K562 (cell line): ENCODE measurements at regions not wholly inside any gene's neighbourhood (a gene's known extent, or its start where the extent isn't known, plus 50 kb on each side); places are given as distances from the start of the nearest gene placed in this dataset.

Source experiments
- EP400 ChIP-seq: fragments of 450-650 bp; IDR thresholded peaks from 2 replicates; pipeline ENCODE4 v1.6.1; 2017; ENCODE audit warnings: antibody characterized with exemption, mild to moderate bottlenecking, moderate library complexity
- HMG20A ChIP-seq: fragments of 450-650 bp; formaldehyde crosslinking; conservative IDR thresholded peaks from 2 replicates; pipeline ENCODE4 v1.4.0; 2020; ENCODE audit warnings: mild to moderate bottlenecking, mixed read lengths
- ILF3 ChIP-seq: fragments of 450-650 bp; IDR thresholded peaks from 2 replicates; pipeline ENCODE4 v1.6.1; 2018; ENCODE audit warnings: antibody characterized with exemption, mild to moderate bottlenecking, moderate library complexity, borderline replicate concordance
- PCBP2 ChIP-seq: fragments of 200-400 bp; formaldehyde crosslinking; IDR thresholded peaks from 2 replicates; pipeline ENCODE4 v1.6.1; 2018; ENCODE audit warnings: low read length, low read depth, mild to moderate bottlenecking, moderate library complexity; ENCODE audit not compliant: poor library complexity, severe bottlenecking
- SNIP1 ChIP-seq: fragments of 450-650 bp; IDR thresholded peaks from 2 replicates; pipeline ENCODE4 v1.7.1; 2017; ENCODE audit warnings: low read depth, mild to moderate bottlenecking
- ZBTB8A ChIP-seq: fragments of 450-650 bp; IDR thresholded peaks from 2 replicates; pipeline ENCODE4 v1.6.1; 2018; ENCODE audit warnings: mild to moderate bottlenecking, moderate library complexity; ENCODE audit not compliant: partially characterized antibody
- ZNF197 ChIP-seq: fragments of 200-800 bp; sonication (Bioruptor generic); IDR thresholded peaks from 2 replicates; pipeline ENCODE4 v1.6.1; 2016; ENCODE audit warnings: low read depth, missing genetic modification characterization, missing compliant biosample characterization
- ZNF239 ChIP-seq: fragments of 250-450 bp; sonication (Bioruptor Pico); IDR thresholded peaks from 2 replicates; pipeline ENCODE4 v1.4.0; 2020; ENCODE audit warnings: mild to moderate bottlenecking
- ZNF311 ChIP-seq: fragments of 250-450 bp; sonication (Bioruptor Pico); IDR thresholded peaks from 2 replicates; pipeline ENCODE4 v1.4.0; 2020; ENCODE audit warnings: mild to moderate bottlenecking, moderate library complexity
- TF ChIP-seq, protein P1 (sequence below), 2 experiments: IDR thresholded peaks in 1 of 2; conservative IDR thresholded peaks in 1 of 2; 2 replicates each; pipeline ENCODE4 v1.6.1; 2016; ENCODE audit warnings: low read depth in 2 of 2, mild to moderate bottlenecking in 1 of 2, missing compliant biosample characterization in 1 of 2, missing genetic modification characterization in 1 of 2, moderate library complexity in 1 of 2
- TF ChIP-seq, protein P2 (sequence below): fragments of 250-450 bp; sonication (Bioruptor Pico); IDR thresholded peaks from 2 replicates; pipeline ENCODE4 v1.4.0; 2020; ENCODE audit warnings: mild to moderate bottlenecking, moderate library complexity

DNA sequence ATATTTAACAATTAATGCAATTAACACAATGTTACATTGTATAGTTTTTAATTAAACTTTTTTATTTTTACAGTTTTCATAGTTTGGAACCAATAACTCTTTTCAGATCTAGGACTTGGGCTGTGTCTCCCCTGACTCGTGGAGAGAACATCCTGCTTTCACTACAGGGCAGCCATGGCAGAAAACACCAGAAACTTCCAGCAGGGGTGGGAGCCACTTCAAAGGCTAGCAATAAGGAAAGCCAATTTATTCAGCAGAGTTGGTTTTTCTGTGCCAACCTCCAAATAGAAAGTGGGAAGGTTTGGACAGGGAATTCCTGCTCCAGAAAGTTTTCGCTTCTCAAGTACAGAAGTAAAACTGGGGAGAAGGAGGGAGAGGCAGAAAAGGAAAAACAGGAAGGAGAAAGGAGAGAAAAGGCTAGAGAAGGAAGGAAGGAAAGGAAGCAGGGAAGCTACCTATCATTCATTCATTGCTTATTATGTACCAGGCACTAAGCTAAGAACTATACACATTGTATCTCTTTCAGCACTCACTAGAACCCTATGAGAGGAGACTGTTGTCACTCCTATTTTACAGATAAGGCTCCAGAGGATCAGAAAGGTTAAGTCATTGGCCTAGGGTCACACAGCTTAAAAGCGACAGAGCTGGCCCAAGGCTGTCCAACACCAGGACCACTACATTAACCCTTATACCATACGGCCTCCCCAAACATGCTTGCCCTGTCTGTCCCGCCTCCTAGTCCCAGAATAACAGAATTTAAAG is 54.8 kb upstream of the CREB3L1 start (continued):
- TF ChIP-seq, protein P1, sequence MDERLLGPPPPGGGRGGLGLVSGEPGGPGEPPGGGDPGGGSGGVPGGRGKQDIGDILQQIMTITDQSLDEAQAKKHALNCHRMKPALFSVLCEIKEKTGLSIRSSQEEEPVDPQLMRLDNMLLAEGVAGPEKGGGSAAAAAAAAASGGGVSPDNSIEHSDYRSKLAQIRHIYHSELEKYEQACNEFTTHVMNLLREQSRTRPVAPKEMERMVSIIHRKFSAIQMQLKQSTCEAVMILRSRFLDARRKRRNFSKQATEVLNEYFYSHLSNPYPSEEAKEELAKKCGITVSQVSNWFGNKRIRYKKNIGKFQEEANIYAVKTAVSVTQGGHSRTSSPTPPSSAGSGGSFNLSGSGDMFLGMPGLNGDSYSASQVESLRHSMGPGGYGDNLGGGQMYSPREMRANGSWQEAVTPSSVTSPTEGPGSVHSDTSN (CRISPR knock-in tag; IDR thresholded peaks at IDR 0.05; ENCODE audit: low read depth): no peak
- TF ChIP-seq, protein P1 (tag; conservative IDR thresholded peaks at IDR 0.05; ENCODE audit: low read depth): 0 out of 2 replicates have a peak, but pooled peaks have one; percentile 10
- no peak for TF ChIP-seq PCBP2
- TF ChIP-seq ILF3: no peak
- peak; percentile 18; the same call in 1 of the 2 replicates for TF ChIP-seq EP400
- no peak for TF ChIP-seq ZNF197
- TF ChIP-seq SNIP1: no peak
- no peak for TF ChIP-seq ZBTB8A
- TF ChIP-seq ZNF311 (CRISPR knock-in tag): no peak
- TF ChIP-seq, protein P2, sequence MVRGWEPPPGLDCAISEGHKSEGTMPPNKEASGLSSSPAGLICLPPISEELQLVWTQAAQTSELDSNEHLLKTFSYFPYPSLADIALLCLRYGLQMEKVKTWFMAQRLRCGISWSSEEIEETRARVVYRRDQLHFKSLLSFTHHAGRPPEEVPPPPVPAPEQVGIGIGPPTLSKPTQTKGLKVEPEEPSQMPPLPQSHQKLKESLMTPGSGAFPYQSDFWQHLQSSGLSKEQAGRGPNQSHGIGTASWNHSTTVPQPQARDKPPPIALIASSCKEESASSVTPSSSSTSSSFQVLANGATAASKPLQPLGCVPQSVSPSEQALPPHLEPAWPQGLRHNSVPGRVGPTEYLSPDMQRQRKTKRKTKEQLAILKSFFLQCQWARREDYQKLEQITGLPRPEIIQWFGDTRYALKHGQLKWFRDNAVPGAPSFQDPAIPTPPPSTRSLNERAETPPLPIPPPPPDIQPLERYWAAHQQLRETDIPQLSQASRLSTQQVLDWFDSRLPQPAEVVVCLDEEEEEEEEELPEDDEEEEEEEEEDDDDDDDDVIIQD: no peak
- no peak for TF ChIP-seq ZNF239 (CRISPR knock-in tag)
- no peak for TF ChIP-seq HMG20A
- TF ChIP-seq, all 486 proteins: peak for 28
